WI38 (cell line): ENCODE measurements at regions not wholly inside any gene's neighbourhood (a gene's known extent, or its start where the extent isn't known, plus 50 kb on each side); places are given as distances from the start of the nearest gene placed in this dataset.

Experiments
- H3K4me3 ChIP-seq: 2 replicates; pipeline ENCODE4 v1.5.1; 2011; ENCODE audit warnings: low read depth, mild to moderate bottlenecking, control low read depth, low read length
- CTCF ChIP-seq: IDR thresholded peaks from 2 replicates; pipeline ENCODE4 v1.5.1; 2012; ENCODE audit warnings: low read depth, mild to moderate bottlenecking, control low read depth, low read length

GRCh38 chr3:55367384-55367783 is 119.7 kb downstream of the WNT5A start:
- TF ChIP-seq CTCF: no peak
- H3K4me3 ChIP-seq: no peak overlapping the region

GRCh38 chr3:55364421-55364820 is 122.7 kb downstream of the WNT5A start:
- no peak overlapping the region for H3K4me3 ChIP-seq
- no peak for TF ChIP-seq CTCF

GRCh38 chr3:55362210-55362960 is 124.7 kb downstream of the WNT5A start:
- H3K4me3 ChIP-seq: no peak overlapping the region

GRCh38 chr3:55357796-55358195 is 129.3 kb downstream of the WNT5A start:
- H3K4me3 ChIP-seq: no peak overlapping the region
- no peak for TF ChIP-seq CTCF

More at GRCh38 chr3:55362210-55362960, 124.7 kb downstream of the WNT5A start:
- no peak for TF ChIP-seq CTCF

- no peak overlapping the region for H3K4me3 ChIP-seq
- TF ChIP-seq CTCF: no peak
Measured at GRCh38 chr3:55352668-55353067, 134.4 kb downstream of the WNT5A start.

GRCh38 chr3:55349851-55350250 is 137.3 kb downstream of the WNT5A start:
- TF ChIP-seq CTCF: no peak
- H3K4me3 ChIP-seq: no peak overlapping the region

GRCh38 chr3:55343486-55344357 is 143.4 kb downstream of the WNT5A start:
- no peak for TF ChIP-seq CTCF
- H3K4me3 ChIP-seq: no peak overlapping the region
